HG03520 (cell line): ENCODE measurements at regions not wholly inside any gene's neighbourhood (a gene's known extent, or its start where the extent isn't known, plus 50 kb on each side); places are given as distances from the start of the nearest gene placed in this dataset.

Source experiments
- ATAC-seq: cut with Tn5 transposase; IDR thresholded peaks from one replicate; pipeline ENCODE4 v1.9.1; 2021; ENCODE audit warnings: mild to moderate bottlenecking, moderate library complexity; ENCODE audit not compliant: unreplicated experiment

DNA sequence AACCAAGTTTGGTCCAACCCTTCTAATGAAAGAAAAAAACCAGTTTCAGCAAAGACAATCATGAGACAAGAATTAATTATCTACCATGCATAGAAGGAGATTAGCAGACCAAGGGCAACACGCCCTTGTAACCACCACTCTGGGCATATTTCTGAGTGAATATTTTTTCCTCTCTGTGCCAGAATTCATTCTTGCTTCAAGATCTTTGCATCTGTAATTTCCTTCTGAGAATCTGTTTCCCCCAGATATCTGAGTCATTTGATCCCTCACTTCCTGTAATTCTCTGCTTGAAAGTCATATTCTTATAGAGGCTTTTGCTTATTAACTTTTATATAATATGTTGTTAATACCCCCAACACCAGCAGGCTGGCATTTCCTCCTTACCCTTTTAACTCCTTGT, 243.7 kb downstream of the SLC16A7 start:
- no peak for ATAC-seq

DNA sequence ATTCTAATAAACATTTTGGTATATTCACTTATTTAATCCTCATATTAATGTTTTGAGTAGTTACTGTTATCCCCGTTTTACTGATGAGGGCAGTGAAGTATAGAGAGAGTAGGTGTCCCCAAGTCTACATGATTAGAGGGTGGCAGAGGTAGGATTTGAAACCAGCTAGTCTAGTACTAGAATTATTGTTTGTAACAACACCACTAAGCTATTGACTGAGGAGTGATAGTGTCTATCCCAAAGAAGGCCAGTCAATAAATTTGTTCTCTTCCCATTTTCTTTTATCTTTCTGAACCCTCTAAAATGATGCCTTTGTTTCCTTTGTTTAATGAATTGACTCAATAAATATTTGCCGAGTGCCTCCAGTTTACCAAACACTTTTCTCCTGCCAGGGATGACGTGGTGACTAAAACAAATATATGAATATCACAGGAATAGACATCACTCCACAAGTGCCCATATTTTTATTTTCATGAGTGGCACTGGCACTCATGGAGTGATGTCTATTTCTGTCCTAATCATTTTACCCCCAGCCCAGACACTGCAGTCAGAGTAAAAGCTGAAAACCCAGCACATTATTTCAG, 247.5 kb downstream of the SLC16A7 start:
- no peak for ATAC-seq

DNA sequence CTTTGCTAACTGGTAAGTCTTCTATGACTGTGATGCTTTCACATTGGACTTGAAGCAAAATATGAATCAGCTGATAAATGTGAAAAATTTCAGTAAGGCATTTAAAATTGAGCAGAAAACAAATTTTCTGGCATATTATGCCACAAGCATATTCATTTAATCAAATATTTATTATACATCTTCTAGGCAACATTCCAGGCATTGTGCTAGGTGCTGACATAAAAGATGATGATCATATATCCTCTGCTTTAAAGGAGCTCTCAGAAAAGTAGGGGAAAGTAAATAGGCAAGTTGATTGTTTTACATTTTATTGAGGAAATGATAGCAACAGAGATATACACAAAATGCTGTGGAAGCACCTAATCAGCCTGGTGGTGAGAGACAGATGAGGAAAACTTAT, 248.9 kb downstream of the SLC16A7 start:
- no peak for ATAC-seq

DNA sequence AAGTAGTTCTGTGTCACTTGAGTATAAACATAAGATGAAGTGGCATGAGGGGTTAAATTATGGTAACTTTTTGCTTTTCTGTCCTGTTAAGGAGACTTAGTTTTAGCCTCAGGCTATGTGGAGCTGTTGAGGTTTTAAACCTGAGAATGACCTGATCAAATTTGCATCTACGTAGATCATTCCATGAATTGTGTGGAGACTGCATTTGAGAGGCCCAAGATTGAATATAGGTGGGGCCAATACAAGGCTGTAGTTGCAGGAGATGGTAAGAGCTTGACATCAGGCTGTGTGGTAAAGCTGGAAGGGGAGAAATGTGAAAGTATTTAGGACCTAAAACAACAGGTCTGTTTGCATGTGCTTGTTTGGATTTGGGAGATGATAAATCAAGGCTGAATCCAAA, 249.5 kb downstream of the SLC16A7 start:
- ATAC-seq, result no peak

DNA sequence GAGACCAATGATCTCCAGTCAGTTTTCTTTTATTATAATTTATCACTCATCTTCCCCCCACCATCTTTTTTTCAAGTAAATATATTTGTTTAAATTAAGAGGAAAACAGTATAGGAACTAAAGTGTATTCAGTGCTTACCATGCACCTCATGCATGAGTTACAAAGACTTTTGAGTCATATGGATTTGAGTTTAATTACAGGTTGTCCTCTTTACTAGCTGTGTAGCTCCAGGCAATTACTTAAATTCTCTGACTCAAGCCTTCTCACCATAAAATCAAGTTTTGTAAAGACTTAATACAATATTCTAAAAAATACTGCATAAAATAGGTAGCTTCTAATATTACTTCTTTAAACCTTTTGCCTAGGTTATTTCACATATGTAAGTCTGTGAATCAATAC, 251.3 kb downstream of the SLC16A7 start:
- ATAC-seq, result no peak

DNA sequence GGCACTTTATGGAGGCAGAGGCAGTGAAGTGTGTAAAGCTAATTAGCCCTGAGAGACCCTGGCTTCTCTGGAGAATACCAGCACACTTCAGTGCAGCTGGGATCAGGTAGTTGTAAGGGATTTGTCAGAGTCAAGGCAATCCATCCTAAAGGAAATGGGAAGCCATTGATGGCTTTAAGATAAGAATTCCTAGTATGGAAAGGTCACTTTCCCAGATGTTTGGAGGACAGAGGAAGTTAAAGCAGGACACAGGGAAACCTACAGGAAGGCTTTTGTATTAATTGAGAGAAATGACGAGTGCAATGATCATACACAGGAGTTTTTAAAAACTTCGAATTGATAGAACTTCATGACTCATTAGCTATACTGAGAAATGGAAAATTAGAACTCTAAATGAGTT, 254.4 kb downstream of the SLC16A7 start:
- no peak for ATAC-seq

DNA sequence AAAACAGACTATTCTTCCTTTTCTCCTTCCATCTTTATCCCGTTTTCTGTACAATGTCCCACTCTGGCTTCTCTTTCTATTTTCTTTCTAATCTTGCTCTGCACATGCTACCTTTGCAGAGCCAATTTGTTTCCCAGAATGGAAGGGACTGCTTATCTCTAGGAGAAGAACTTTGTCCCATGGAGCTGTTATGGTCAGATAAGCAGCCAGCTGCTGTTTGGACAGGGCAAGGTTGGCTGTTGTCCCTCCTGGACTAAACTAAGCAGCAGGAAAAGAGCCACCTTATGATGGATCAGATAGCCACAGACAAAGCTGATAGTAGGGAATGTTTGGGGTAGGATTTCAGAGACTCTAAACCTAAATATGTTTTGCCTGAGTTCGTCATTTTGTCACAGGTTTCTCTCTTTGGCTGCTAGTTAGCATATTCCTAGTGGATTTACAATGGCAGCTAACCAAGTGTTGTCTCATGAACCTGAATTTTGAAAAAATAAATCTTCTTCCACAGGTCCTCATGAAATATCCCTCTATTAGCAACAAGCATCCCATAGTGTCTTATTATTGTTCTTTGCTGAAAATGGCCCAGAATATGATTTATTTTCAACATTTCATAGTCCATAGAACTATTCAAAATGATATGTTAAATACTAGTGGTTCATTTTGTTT, 262.8 kb downstream of the SLC16A7 start:
- no peak for ATAC-seq

DNA sequence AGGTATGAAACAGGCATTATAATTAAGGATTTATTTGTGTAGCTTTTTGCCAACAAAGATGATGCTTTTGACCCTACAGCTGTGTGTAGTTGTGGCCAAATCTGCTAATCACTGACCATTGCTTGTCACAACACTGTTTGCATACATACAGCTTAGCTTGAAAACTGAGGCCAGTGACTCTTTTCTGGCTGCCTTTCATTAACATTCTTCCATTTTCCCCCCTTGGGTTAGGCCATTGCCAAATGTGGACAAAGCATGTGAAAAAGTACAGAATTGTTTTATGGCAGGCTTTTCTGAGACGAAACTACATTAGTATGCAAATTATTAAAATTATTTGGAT, 263.3 kb downstream of the SLC16A7 start:
- no peak for ATAC-seq

DNA sequence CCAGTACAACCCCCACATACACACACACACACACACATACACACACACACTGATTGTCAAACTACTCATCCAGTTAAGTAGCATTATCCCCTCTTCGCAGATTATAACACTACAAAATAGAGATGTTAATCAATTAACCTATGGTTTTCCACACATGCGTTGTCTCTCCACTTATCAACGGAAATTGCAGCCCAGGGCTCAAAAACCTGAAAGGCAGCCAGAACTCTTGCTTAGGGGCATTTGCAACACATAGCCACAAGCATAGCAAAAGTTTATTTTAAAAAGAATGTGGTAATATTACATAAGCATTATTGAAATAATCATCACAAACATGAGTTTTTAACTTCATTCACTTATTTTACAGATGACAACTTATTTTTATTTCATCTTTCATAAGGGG, 265.8 kb downstream of the SLC16A7 start:
- no peak for ATAC-seq

DNA sequence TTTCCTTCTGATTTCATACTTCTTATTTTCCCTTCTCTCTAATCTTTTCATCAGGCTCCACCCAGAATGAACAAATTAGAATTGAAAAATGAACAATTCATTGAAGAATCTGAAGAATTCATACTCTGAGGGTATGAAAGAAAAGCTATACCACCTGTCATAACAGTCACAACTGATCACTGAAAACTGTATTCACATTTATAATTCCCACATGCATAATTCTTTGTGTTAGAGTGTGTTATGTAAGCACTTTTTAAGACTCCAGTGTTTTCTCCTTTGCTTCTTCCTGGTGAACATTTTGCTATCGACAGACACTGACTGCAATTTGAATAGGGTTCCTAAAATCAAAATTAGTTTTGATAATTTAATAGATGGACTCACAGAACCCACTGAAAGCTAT, 271.2 kb downstream of the SLC16A7 start:
- no peak for ATAC-seq

DNA sequence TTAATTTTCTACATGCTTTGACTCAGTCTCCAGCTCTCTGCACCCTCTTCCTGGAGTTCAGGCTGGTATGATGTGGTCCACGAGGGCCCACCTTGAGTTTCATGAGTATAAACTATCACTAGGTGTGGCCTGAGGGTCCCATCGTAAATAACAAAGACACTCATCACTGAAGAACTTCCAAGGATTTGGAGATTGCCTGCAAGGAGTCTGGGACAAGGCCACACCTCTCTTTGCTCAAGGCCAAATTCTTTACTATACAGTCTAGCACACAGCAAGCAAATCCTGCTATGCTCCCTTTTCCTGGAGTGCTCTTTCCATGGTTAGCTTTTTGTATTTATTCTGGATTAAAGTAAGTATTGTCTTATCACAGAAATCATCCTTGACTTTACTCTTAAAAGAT, 271.9 kb downstream of the SLC16A7 start:
- no peak for ATAC-seq

DNA sequence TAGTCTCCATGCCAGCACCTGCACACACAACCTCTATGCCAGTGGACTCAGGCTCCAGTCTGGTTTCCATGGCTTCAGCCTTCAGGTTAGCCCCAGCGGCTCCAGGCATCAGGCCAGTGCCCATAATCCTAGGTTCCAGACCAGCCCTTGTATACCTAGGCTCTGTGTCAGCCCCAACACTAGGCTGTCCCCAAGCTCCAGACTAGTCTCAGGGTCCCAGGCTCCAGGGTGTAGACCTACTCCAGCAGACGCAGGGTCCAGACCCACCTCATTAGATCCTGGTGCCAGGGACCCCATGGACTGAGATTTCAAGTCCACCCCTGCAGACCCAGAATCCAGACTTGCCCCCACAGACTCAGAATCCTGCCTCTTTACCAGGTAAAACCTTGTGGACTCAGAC, 275.9 kb downstream of the SLC16A7 start:
- ATAC-seq, result no peak

DNA sequence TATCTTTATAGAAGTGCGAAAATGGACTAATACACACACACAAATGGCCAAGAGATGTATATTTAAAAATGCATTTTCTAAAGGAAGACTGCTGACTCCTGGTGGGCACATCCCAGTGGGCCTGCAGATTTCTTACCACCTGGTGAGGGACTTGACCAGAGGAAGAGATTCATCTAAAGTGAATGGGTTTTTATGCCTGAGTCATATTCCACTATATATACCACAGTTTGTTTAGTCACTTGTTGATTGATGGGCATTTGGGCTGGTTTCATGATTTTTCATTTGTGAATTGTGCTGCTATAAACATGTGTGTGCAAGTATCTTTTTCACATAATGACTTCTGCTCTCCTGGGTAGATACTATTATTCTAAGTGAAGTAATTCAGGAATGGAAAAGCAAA, 277.3 kb downstream of the SLC16A7 start:
- ATAC-seq, result no peak

DNA sequence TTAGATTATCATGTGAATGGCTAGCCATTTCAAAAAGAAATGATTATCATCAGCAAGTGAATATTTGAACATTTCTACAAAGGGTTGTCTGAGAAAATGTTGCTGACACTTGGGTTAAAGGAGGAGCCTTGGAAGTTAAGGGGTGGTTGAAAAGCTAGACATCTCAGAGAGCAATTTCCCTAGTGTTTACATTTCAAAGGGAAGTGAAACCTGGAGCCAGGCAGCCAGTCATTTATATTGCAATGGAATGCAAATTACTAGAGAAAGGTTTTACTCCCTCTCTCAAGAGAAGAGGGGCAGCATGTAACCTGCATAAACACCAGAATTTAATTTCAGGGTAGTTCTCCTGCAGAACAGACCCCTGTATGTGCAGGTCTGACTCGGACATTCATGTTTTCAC, 279.0 kb downstream of the SLC16A7 start:
- no peak for ATAC-seq

DNA sequence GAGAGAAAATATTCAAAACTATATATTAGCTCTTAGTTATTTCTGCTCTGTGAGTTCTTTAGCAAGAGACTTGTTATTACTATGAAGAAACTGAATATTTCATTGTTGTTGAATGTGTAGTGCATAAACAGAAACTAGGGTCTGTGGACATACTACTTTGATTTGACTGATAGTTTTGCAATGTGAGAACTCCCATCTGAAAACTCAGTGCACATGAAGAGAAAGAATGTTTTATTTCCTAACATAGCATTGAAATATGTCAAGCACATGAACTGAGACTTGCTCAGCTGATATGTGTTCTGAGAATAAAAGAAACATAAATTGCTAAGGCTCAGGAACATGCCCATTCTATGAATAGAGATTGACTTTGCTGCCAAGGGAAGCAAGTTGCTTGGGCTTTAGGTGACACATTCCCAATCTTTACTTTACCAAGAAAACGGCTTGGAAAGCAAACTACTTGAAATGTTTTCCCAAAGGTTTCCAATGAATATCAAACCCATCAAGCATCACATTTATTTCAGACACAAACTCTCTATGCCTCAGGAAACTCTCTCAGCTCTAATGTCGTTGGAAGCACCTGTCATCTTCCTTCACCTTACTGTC, 290.4 kb downstream of the SLC16A7 start:
- ATAC-seq, result no peak

DNA sequence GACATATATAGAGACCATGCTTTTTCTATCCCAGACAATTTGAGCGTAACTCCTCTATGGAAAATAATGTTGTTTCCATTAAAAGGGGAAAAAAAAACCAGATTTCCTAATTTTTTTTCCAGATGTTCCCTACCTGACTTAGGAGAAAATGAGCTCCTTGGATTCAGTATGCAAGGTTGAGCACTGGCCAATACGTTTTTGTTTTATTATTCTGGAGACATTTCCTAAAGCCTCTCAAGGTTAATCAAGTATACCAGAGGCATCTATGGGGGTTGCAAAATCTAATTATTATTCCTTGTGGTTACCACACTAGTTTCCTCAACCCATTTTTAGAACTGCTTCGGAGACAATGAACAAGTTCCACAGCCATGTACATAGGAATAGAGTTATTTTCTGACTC, 291.3 kb downstream of the SLC16A7 start:
- ATAC-seq, result no peak

DNA sequence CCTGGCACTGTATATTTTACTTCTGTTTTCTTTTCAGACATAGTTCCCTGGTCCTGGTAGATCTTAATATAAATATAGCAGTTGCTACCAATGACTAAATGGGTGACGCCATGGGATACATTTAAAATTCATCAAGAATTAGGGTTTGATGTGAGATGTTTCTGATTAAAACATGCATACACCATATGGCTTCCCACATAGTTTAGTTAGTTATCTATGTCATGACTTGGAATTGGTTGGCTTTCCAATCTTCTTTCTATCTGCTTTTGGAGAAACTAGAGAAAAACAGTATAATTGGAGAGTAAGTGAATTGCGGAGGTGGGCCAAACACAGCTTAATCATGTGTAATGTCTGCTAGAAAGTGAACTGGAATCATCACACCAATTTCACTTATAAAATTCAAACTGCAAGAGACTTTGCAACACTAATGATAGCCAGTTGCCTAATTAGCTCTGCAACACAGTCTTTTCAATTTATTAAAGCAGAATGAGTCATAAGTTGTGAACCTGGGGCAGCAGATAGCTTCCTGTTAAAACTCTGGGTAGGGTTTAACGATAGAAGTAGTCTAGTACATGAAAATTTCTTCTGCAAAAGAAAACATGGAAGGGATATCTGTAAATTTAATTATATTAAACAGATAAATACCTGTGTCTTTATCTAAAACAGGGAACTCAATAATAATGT, 295.2 kb downstream of the SLC16A7 start:
- ATAC-seq, result no peak

DNA sequence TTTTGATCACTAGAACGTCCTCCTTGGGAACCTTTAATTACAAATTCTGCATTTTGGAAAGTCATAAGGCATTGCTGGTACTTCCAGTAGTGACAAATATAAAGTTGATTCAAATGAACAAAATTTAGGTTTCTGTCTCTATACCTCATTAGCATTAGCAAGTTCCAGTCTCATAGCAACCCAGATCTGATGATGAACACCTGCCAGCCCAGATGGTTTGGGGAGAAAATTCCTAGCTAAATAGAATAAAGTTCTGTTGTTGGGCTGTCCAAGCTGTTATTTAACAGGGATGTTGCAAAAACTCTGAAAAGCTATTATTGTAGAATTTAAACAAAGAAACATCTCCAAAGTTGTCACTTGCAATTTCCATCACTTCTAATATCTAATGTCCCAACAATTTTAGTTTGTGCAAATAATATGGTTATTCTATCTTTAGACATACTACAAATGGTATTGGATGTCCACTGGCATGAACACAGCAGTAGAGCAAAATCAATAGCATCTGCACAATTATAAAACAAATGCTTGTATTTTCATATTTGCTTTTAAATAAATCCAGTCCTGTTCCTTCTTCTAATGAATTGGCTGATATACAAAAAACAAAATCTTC, 299.4 kb downstream of the SLC16A7 start:
- no peak for ATAC-seq

DNA sequence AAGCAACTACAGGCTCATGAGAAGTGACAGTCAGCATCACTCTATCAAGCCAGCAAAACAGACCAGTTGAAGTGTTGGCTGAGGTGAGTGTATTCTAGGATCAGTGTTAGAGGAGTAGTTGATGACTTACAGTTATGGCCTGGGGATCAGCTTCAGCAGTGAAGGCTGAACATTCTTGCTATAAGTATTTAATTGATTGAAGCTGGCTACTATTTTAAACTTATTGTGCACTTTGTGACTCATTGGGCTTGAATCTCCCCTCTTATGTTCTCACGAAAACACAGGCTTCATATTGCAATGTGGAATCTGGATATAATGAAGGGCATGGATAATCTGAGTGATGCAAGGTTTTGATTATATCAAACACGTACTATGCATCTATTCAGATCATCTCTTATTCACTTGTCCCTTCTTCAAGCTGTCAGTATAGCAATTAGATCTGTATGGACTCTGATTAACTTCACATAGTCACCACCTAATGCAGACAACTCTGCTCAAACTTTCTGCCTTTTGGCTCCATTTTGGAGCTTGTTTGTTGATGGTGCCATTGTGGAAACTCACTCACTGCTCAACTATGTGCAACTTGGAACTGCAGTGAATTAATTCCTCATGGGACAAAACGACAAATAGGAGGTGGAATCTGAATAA, 309.2 kb downstream of the SLC16A7 start:
- ATAC-seq, result no peak

DNA sequence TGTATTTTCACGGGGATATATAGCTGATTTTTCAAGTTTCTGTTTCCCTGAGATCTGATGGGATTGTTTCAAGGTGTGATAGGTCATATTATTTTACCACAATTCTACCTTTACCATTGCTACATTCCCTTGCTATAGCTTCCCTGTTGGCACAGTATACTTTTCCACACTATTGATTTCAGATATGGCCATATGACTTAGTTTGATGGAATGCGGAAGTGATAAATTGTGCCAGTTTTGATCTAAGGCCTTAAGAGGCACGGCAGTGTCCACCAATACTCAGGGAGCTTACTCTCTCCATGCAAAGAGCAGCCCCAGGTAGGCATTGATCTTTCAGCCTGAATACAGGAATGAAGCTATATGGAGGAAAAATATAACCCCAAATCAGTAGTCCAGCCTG, 315.7 kb downstream of the SLC16A7 start:
- no peak for ATAC-seq

DNA sequence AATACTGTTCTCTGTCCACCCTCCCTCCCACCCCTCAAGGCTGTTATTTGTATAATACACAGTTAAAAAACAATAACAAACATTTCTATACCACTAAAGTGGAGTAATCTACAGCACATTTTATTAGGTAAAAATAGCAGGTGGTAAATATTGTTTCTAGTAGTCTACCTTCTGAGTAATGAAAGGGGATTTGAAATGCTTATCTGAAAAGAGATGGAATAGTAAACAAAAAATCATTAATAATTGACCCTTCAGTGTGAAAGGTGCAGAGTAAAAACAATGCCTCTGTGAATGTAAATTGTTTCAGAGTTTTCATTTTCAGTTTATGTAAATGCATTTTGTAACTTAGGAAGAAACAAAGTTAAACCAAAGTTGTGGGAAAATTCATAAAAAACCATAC, 321.2 kb downstream of the SLC16A7 start:
- ATAC-seq, result no peak
